Caco-2 (cell line): ENCODE measurements at regions not wholly inside any gene's neighbourhood (a gene's known extent, or its start where the extent isn't known, plus 50 kb on each side); places are given as distances from the start of the nearest gene placed in this dataset.

Experiments
- BruUV-seq: library from RNA; stranded (reverse); fragments of 400-500 nt; replicated peaks from 2 replicates; lab custom pipeline; 2021; lab: Mats Ljungman, UMichigan
- CTCF ChIA-PET: fragments of 300-600 bp; sonication (Branson Sonifier 250); formaldehyde crosslinking; loops from one replicate; lab custom pipeline; 2022; ENCODE audit warnings: antibody characterized with exemption; lab: Charles Lee
- POLR2A ChIA-PET: fragments of 300-600 bp; sonication (Branson Sonifier 250); formaldehyde crosslinking; loops from one replicate; lab custom pipeline; 2022; ENCODE audit warnings: antibody characterized with exemption; lab: Charles Lee
- DNase-seq, 2 experiments: peaks; one replicate each; pipeline versions ENCODE4 v3.0.0 to v3.0.0-alpha.2; 2020 to 2022
- H3K27me3 ChIP-seq: replicated peaks from 2 replicates; pipeline ENCODE4 v1.6.0; 2011; ENCODE audit warnings: low read length; ENCODE audit not compliant: control insufficient read depth, insufficient read depth
- H3K36me3 ChIP-seq: 2 replicates; pipeline ENCODE4 v1.5.1; 2011; ENCODE audit warnings: low read length; ENCODE audit not compliant: control insufficient read depth, insufficient read depth
- H3K4me1 ChIP-seq: fragments of 250-450 bp; sonication (Bioruptor Pico); 2 replicates; pipeline ENCODE4 v1.5.1; 2020; ENCODE audit warnings: mild to moderate bottlenecking
- H3K4me3 ChIP-seq: 2 replicates; pipeline ENCODE4 v1.5.1; 2011; ENCODE audit warnings: low read depth, mild to moderate bottlenecking, control low read depth, low read length
- H3K9me3 ChIP-seq: fragments of 250-450 bp; sonication (Bioruptor Pico); 2 replicates; pipeline ENCODE4 v1.5.1; 2020; ENCODE audit warnings: mild to moderate bottlenecking, moderate library complexity
- H3K27ac Mint-ChIP-seq: one replicate; pipeline ENCODE4 v1.8.0; 2022; ENCODE audit warnings: mixed read lengths; ENCODE audit not compliant: unreplicated experiment
- H3K27me3 Mint-ChIP-seq: one replicate; pipeline ENCODE4 v1.8.0; 2022; ENCODE audit warnings: mixed read lengths; ENCODE audit not compliant: insufficient read depth, unreplicated experiment
- H3K36me3 Mint-ChIP-seq: one replicate; pipeline ENCODE4 v1.8.0; 2022; ENCODE audit warnings: mild to moderate bottlenecking, mixed read lengths; ENCODE audit not compliant: insufficient read depth, unreplicated experiment
- H3K4me1 Mint-ChIP-seq: one replicate; pipeline ENCODE4 v1.8.0; 2022; ENCODE audit warnings: low read depth, mixed read lengths; ENCODE audit not compliant: unreplicated experiment
- H3K4me3 Mint-ChIP-seq: one replicate; pipeline ENCODE4 v1.8.0; 2022; ENCODE audit warnings: mild to moderate bottlenecking, moderate library complexity, mixed read lengths; ENCODE audit not compliant: unreplicated experiment
- H3K9me3 Mint-ChIP-seq: one replicate; pipeline ENCODE4 v1.8.0; 2022; ENCODE audit warnings: mixed read lengths; ENCODE audit not compliant: unreplicated experiment
- CTCF ChIP-seq, 2 experiments: fragments of 200-600 bp in 1 of 2; IDR thresholded peaks; 1 replicate in 1 of 2; 2 replicates in 1 of 2; pipeline versions ENCODE4 v1.5.1 to v1.8.0; 2011 to 2022; ENCODE audit warnings: antibody characterized with exemption in 1 of 2, control low read depth in 1 of 2, inconsistent platforms in 1 of 2, low read depth in 1 of 2, low read length in 1 of 2, mild to moderate bottlenecking in 1 of 2, moderate library complexity in 1 of 2; ENCODE audit not compliant: insufficient read depth in 1 of 2, severe bottlenecking in 1 of 2, unreplicated experiment in 1 of 2
- intact Hi-C: fragments of 100-400 bp; cut with micrococcal nuclease; formaldehyde crosslinking; loops from one replicate; pipeline ENCODE4 v1.10.0; 2022; ENCODE audit not compliant: unreplicated experiment

GRCh38 chr10:130719448-130719752 is 583.2 kb downstream of the GLRX3 start:
- BruUV-seq: no TSS peak
- H3K4me1 Mint-ChIP-seq: no peaks in the 10 kb centered on the region
- Histone ChIP-seq H3K27me3 (no peaks in the 10 kb centered on the region), H3K4me3 (no peak overlapping the region), H3K36me3 (no peaks in the 10 kb centered on the region), H3K4me1 (no peaks in the 10 kb centered on the region), H3K9me3 (no peaks in the 10 kb centered on the region)
- no peaks in the 10 kb centered on the region for H3K27me3 Mint-ChIP-seq
- DNase-seq: no peak
- H3K36me3 Mint-ChIP-seq: no peaks in the 10 kb centered on the region
- intact Hi-C loops: no loop called here
- H3K27ac Mint-ChIP-seq: no peak overlapping the region
- ChIA-PET CTCF (no interaction called here), POLR2A (no interaction called here)
- TF ChIP-seq CTCF (IDR thresholded peaks at IDR 0.05; ENCODE audit: insufficient read depth in 1 of 2, low read depth in 1 of 2, low read length in 1 of 2, severe bottlenecking in 1 of 2, unreplicated experiment in 1 of 2): no peak
- H3K9me3 Mint-ChIP-seq: no peaks in the 10 kb centered on the region
- H3K4me3 Mint-ChIP-seq: no peak overlapping the region

GRCh38 chr10:130720235-130720634 is 584.0 kb downstream of the GLRX3 start:
- CTCF ChIA-PET: no interaction called here
- Mint-ChIP-seq H3K9me3 (no peaks in the 10 kb centered on the region), H3K27ac (no peak overlapping the region), H3K4me1 (no peaks in the 10 kb centered on the region), H3K36me3 (no peaks in the 10 kb centered on the region), H3K27me3 (no peaks in the 10 kb centered on the region), H3K4me3 (no peak overlapping the region)
- H3K4me1 ChIP-seq: no peaks in the 10 kb centered on the region
- no peak for TF ChIP-seq CTCF (IDR thresholded peaks at IDR 0.05; ENCODE audit: insufficient read depth in 1 of 2, low read depth in 1 of 2, low read length in 1 of 2, severe bottlenecking in 1 of 2, unreplicated experiment in 1 of 2)
- no TSS peak for BruUV-seq
- no peaks in the 10 kb centered on the region for H3K36me3 ChIP-seq
- no peak for DNase-seq
- no peak overlapping the region for H3K4me3 ChIP-seq
- H3K27me3 ChIP-seq: no peaks in the 10 kb centered on the region
- intact Hi-C loops: no loop called here
- POLR2A ChIA-PET: no interaction called here
- no peaks in the 10 kb centered on the region for H3K9me3 ChIP-seq

- Mint-ChIP-seq H3K4me1 (no peaks in the 10 kb centered on the region), H3K27me3 (no peaks in the 10 kb centered on the region), H3K36me3 (no peaks in the 10 kb centered on the region), H3K4me3 (no peak overlapping the region), H3K27ac (no peak overlapping the region), H3K9me3 (no peaks in the 10 kb centered on the region)
- no TSS peak for BruUV-seq
- no peak for TF ChIP-seq CTCF (IDR thresholded peaks at IDR 0.05; ENCODE audit: insufficient read depth in 1 of 2, low read depth in 1 of 2, low read length in 1 of 2, severe bottlenecking in 1 of 2, unreplicated experiment in 1 of 2)
- Histone ChIP-seq H3K4me3 (no peak overlapping the region), H3K36me3 (no peaks in the 10 kb centered on the region), H3K4me1 (no peaks in the 10 kb centered on the region), H3K9me3 (no peaks in the 10 kb centered on the region), H3K27me3 (no peaks in the 10 kb centered on the region)
- POLR2A ChIA-PET: no interaction called here
- intact Hi-C loops: no loop called here
- CTCF ChIA-PET: no interaction called here
- DNase-seq: no peak
Measured at GRCh38 chr10:130721971-130722370, 585.8 kb downstream of the GLRX3 start.
